Posterior cingulate gyrus (tissue), 11 donors: ENCODE measurements at regions not wholly inside any gene's neighbourhood (a gene's known extent, or its start where the extent isn't known, plus 50 kb on each side); places are given as distances from the start of the nearest gene placed in this dataset.

Experiments
- DNase-seq, 10 donors: peaks; one replicate each; pipeline versions ENCODE4 v3.0.0 to v3.0.0-alpha.2; 2020 to 2021; ENCODE audit warnings: mixed read lengths in 3 of 10
- intact Hi-C: fragments of 100-400 bp; cut with DNase I; formaldehyde crosslinking; loops from one replicate; pipeline ENCODE4 v1.15.1; 2023

DNA sequence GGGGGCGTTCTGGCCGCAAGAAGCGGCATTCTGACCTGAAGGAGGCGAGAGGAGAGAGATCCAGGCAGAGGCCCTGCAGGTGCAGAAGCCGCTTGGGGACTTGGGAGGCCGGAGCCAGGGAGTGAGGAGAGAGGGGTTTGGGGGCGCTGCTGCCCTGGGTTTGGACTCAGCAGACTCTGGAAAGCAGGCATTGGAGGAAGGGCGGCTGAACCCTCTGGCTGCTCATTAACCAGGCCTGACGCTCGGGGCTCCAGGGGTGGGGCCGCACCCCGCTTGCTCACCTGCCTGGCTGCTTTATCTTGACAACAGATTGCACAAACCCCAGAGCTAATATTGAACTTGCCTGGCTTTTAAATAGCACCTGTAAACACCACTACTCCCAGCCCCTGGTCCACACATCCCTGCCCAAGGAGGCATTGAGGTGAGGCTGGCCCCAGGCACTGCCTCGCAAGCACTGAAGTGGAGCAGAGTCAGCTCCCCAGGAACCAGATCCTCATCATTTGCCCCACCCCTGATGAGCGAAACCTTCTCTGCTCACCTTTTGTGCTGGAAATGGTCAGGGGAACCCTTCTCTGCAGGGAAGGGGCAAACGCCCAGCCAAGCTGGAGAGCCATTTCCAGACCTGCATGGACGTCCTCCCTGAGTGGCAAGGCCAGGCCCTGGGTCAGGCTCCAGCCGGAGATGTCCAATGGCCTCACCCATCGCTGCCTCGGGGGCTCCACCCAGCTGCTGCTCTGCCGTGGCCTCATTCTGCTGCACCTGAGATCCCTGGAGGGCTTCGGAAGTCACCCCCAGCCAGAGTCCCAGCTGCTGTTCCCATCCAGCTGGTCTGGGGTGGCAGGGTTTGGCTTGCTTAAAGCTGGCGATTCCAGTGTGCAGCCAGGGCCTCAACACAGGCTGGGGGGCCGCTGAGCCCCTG lies 190.2 kb upstream of the GSE1 start:
- intact Hi-C loops = loop anchor here (10.0 kb wide), 1 partner anchor 132 kb away; no protein-coding TSS in a partner anchor
- peak in 4 of 10 donors; percentile 16 to 76 (median 64) for DNase-seq

DNA sequence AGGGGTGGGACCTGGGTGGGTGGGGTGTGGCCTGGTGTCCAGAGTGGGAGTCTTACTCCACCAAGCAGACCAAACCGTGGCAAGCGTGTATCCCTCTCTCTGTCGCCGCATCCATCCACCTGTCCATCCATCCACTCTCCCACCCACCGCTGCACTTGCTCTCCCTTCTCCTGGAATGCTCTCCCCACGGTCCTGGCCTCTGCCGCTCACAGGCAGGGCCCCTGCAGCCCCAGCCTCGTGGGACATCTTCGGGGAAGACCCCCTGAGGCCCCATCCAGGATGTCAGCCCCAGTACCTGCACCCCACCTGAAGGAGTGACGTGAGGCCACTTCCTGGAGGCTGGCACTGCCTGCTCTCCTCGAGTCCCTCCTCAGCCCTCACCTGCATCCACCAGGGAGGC lies 189.5 kb upstream of the GSE1 start:
- intact Hi-C loops = loop anchor here (10.0 kb wide), 1 partner anchor 131 kb away; no protein-coding TSS in a partner anchor
- DNase-seq = peak in 5 of 10 donors; percentile 8 to 80 (median 29)

DNA sequence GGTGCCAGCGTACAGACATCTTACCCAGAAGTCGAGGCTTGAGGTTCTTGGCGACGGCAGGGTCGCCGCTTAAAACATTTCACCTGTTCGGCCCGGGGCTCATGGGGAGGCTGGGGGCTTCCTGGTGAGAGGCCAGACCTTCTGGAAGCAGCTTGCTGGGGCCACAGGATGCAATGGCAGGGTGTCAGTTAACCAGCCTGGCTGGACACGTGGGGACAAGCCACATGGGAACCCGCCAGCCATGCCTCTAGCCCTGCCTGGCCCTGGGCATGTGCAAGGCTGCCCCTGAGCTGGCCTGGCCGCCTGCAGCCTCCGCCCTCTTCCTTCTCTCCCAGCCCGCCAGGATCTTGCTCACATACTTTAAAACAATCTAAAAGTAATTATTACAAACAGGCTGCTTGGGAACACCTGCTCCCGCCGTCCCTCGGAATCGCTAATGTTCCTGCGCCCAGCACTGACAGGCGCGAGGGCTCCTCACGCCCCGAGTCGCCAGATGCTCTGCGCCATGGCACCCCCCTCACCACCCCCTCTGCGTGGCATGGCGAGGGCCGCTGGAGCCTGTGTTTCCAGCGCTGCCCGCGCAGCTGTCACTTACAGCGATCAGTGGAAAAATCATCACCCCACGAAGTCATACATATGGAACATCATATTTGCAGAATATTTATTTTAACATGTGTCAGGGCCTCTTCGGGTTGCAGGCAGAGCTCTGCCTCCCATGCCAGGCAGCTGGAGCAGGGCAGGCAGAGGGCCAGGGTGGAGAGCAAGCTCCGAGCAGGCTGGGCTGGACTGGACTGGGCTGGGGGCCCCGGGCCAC lies 188.7 kb upstream of the GSE1 start:
- peak in 6 of 10 donors; percentile 8 to 89 (median 58) for DNase-seq
- intact Hi-C loops = loop anchor here (5.0 to 10.0 kb wide), 2 partner anchors 130 to 147 kb away; no protein-coding TSS in a partner anchor

DNA sequence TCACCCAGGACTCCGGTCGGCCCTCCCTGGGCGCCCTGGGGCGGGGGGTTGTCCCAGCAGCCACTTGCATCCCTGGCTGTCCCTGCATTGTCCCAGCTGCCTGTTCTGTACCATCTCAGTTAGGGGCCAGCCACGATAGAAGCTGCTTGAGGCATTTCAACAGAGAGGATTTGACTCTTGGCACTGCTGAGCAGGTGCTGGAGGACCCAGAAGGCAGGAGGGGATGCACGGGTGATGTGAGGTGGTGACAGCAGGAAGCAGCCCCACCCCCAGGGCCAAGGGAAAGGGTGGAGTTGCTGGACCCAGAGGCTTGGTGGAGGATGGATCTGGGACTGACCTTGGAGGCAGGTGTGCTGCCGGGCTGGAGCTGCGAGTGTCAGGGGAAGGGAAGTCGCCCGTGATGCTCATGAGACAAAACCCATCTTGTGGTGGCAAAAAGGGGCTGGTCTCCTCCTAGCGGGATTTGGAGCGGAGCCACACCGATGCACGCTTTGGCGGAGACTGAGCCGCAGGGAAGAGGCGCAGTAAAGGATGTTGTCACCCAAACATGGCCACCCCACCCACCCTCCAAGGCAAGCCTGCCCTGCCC lies 188.0 kb upstream of the GSE1 start:
- DNase-seq = peak in 4 of 10 donors; percentile 17 to 66 (median 48)
- intact Hi-C loops = loop anchor here (5.0 to 10.0 kb wide), 2 partner anchors 130 to 148 kb away; no protein-coding TSS in a partner anchor

DNA sequence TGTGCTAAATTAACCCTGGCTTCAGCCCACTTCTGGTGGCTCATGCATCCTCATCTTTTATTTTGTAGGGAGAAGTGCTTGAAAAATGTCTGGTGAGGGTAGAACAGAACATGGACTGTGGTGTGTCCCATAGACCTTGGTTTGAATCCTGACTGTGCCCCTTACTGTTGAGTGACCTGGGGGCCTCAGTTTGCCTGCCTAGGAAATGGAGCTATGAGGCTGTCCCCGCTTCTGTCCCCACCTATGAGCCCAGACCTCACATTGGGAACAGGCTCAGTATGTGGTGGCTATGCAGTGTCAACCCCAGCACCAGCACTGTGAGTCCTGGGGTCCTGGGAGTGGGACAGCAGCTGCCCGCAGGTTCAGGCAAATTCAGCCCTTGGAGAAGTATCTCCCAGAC lies 186.3 kb upstream of the GSE1 start:
- peak in 1 of 10 donors; percentile 0 for DNase-seq
- intact Hi-C loops = loop anchor here (5.0 to 10.0 kb wide), 2 partner anchors 128 to 150 kb away; no protein-coding TSS in a partner anchor

DNA sequence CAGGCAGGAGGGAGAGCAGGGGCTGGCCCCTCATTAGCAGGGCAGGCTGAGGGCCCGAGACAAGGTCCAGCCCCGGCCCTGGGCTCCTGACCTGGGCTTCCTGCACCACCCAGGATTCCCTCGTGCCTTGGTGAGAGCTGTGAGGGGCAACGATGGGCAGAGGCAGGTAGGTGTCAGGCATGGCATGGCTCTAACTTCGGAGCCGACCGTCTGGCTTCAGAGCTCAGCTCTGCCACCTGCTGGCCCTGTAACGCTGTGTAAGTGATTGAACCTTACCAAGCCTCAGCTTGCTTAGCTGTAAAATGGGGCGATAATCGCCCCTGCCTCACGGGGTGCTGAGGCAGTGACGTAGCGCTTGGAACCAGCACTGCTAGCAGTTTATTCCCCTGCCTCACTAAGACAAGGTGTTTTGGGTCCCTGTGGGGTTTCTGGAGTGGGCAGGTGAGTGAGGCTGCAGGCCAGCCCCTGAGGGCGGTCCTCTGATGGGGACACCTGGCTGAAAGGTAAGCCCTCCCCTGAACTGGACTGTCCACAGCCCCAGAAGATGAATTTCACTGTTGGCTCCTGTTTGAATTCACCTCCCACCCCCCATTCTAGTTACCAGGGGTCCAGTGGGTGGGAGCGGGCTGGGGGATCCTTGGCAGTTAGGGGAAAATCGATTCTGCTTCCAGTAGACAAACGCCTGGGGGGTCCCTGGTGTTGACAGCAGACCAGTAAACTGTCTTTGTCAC lies 184.8 kb upstream of the GSE1 start:
- DNase-seq = peak in 9 of 10 donors; percentile 35 to 93 (median 56)
- intact Hi-C loops = loop anchor here (5.0 to 10.0 kb wide), 2 partner anchors 126 to 151 kb away; no protein-coding TSS in a partner anchor

DNA sequence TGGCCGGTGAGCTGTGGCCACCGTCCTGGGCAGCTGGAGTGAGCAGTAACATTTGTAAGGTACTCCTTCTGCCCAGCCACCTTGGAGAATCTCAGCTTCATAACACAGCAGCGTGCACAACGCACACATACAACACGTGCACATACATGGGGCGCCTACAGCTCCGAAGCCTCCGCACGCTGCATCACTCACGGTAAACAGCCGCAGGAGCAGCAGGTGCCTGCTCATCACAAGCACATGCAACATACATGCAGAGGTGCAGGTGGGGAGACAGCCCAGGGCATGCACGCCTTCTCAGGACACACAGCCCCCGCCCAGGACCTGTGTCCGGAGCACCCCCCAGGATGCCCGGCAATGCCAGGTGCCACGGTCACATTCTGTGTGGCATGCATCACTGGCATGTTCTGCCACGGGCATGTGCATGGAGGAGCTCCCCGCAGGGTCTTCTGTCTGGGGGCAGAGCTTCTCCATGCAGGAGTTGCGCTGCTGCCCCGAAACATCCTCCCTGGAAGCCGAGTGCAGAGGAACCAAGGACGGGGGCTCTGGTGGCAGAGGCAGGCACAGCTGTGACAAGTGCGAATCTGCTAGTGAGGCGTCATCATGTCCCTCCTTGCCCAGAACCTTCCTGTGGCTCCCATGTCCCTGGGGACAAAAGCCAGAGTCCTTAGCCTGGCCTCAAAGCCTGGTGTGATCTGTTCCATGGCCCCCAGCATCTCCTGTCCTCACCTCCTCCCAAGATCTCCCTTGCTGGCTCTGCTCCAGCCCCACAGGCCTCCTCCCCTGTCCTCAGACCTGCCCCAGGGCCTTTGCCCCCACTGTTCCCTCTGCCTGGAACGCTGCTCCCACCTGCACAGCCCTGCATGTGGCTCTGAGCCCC lies 184.0 kb upstream of the GSE1 start:
- DNase-seq = peak in 7 of 10 donors; percentile 1 to 82 (median 22)
- intact Hi-C loops = loop anchor here (5.0 to 10.0 kb wide), 2 partner anchors 126 to 152 kb away; no protein-coding TSS in a partner anchor

DNA sequence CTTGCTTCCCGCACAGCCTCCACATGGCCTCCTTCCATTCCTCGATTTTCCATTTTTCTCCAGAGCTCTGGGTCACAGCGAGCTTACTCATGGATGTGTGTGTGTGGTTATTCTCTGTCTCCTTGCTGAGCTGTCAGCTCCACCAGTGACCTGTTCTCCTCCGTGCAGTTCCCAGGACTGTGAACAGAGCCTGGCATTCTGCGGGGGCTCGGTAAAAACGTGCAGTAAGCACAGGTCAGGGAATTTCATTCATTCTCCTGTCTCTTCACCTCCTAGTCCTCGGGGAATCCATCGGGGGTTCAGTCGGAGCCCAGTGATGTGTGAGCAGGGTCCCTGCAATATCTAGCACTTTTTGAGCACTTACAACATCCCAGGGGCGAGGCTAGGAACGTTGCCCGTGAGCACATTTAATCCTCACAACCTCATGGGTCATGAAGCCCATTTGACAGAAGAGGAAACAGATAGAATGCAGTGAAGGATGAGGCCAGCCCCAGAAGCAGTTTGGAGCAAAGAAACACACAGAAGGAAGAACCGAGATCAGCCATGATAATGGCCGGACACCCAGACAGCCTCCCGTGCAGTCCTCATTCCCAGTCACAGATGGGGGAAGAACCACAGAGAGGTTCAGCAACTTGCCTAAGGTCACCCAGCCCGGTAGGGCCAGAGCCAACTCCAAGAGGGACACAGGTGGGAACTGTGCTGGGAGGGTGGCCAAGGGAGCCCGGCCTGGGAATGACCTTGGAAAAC lies 183.2 kb upstream of the GSE1 start:
- peak in 3 of 10 donors; percentile 1 to 43 (median 2) for DNase-seq
- intact Hi-C loops = loop anchor here (5.0 to 10.0 kb wide), 2 partner anchors 125 to 153 kb away; no protein-coding TSS in a partner anchor

DNA sequence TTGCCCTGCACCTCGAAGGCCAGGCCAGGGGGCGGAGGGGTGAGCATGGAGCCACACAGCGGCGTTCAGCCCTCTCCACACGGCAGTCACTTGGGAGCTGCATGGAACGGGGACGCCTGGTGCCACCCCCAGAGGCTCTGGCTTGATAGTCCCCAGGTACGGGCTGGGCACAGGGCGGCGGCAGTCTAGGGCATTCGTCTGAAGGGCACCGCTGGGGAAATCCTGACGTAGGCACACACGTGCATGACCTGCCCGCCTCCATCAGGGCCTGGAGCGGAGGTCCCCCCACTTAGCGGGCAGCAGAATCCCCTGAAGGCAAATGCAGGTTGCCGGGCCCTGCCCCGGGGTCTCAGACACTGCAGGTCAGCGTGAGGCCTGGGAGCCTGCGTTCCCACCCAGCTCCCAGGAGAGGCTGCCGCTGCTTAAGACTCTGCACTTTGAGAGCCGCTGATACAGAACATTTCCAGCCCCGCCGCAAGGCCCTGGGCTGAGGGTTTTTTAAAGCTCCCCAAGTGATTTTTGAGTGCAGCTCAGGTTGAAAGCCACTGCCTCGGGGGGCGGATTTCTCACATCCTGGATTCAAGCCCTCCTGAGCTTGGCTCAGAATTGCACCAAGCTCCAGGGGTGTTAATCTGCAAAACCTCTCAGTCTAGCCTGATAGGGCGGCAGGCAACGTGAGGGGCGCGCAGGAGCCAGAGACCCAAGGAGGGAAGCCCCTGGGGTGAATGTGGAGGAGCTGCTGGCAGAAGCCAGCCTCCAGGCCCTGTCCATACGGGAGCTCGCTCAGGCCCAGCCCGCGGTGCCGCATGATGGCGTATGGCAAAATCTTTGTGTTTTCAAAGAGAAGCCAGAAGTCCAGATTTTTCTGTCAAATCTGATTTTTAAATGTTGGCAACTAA lies 182.3 kb upstream of the GSE1 start:
- intact Hi-C loops = no loop called here
- DNase-seq = peak in 5 of 10 donors; percentile 8 to 86 (median 71)

DNA sequence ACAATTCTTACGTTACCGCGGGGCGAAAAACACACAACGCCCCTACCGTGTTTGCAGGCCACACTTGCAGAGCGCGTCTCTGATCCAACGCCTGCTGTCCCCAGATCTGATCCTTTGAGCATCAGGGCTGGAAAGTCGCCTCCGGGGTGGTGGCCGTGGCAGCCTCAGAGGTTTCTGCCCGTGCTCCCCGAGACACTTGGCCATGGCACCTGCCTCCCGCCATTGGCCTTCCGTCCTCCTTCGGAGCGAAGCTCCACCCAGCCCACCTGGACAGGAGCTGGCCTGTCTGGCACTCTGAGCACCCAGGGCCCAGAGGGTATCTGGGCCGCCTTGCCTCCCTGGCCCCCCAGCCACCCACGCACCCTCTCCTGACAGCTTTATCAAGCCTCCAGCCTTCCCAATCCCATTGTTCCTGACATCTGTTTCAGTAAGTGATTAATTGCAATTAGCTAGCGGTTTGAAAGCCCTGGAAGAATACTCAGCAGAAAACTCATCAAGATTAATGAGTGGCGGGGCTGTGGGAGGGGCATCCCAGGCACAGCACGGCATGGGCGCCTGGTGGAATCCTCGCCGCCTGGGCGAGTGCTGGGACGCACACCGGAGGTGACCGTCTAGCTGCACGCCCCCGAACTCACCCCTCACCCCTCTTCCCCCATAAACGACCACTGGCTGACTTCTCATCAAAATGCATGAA lies 181.5 kb upstream of the GSE1 start:
- peak in 3 of 10 donors; percentile 23 to 63 (median 52) for DNase-seq
- intact Hi-C loops = no loop called here

DNA sequence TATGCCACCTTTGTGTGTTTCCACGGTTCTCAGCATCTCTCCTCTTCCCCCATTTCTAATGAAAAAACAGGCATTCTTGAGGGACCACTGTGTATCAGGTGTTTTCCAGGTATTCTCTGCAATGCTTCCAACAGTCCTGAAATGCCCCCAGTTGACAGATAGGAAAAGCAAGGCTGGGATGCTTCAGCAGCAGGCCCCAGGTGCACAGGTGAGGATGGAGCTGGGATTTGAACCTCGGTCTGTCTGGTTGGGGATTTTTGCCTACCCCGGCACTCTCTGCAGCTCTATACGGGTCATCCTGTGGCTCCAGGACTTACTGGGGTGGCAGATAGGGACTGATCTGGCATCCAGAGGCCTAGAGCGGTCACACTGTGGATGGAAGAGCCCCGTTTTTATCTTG lies 180.5 kb upstream of the GSE1 start:
- peak in 2 of 10 donors; percentile 22 to 29 for DNase-seq
- intact Hi-C loops = no loop called here

DNA sequence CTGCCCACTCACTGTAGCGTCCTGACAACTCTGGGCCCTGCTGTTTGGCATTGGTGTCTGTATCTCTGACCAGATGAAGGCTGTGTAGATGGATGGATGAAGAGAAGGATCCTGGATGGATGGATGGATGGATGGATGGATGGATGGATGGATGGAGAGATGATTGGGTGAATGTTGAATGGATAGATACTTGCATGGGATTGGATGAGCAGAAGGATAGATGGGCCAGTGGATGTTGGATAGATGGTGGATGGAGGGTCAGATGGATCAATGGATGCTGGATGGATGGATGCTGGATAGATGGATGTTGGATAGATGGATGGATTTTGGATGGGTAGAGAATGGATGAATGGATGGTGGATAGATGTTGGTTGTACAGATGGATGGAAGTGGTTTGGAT lies 179.6 kb upstream of the GSE1 start:
- intact Hi-C loops = no loop called here
- no peak for DNase-seq

DNA sequence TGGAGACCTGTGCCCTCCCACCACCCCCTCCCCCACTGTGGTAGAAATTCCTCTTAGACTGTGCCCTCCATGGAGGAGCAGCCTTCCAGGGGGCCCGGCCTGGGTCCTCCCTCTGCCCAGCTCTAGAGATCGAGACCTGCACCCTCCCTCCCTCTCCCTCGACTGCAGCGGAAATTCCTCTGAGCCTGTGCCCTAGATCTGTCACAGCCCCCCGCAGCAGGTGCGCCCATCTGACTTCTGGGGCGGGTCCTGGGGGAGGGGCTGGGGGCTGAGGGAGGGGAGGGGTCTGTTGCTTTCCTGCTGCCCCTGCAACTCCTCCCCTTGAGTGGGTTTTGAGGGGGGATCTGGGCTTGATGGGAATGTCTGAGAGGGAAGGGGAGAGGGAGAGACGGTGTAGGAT lies 177.8 kb upstream of the GSE1 start:
- DNase-seq = no peak
- intact Hi-C loops = no loop called here

DNA sequence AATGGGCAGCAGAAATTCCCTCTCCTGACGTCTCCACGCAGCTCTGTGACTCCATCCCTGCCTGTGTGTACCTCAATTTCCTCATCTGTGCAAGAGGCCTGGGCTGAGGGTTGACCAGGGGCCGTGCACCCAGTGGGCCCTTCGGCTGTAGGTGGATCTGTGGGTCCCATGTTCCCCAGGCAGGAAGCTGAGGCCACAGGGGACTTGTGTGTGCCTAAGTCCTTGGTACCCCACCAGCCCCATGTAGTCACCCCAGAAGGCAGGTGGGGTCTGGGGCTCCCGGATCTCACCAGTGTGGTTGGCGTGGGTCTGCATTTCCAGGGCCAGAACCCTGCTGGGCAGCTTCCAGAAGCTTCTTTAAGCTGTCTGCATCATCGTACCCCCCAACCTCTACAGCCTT lies 177.4 kb upstream of the GSE1 start:
- intact Hi-C loops = no loop called here
- no peak for DNase-seq

DNA sequence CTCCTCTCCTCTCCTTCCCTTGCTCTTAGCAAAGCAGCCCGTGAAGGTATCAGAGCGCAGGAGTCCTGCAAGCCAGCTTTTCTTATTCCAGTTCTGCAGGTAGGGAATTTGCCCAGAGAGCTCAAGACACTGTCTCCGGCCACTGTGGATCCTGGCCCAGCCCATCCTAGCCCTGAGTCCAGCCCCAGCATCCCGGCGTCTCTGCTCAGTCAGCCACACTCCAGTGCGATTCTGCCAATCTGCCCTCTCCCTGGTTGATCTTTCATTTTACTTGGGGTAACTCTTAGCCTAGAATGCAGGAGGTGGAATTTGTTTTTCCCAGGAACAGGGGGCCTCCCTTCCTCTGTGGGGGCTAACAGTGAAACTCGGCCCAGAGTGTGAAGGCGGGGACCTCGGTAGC lies 176.9 kb upstream of the GSE1 start:
- intact Hi-C loops = no loop called here
- no peak for DNase-seq

DNA sequence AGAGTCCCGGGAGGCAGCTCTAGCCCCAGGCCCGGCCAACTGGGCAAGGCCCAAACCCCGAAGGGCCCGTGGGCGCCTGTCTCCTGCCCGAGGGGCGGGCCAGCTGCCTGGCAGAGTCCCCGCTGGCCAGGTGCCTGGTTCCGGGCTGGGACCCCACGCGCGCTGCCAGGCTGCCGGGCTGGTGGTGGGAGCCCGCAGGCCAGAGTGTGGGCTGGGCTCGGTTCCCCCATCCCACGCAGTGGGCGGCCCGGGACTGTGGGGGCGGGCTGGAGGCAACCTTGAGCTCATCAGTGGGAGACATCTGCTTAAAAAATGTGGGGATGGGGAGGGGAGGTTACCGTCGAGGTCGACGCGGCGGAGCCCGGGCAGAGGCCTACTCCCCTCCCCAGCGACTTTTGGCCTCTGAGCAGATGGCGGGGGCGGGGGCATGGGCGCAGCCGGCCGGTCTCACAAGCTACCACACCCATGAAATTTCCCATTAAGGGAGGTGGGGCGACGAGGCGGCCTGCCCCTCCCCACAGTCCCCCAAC lies 176.4 kb upstream of the GSE1 start:
- intact Hi-C loops = no loop called here

More for the DNA sequence above, 176.4 kb upstream of the GSE1 start:
- no peak for DNase-seq
